ENCODE measurements at regions not wholly inside any gene's neighbourhood (a gene's known extent, or its start where the extent isn't known, plus 50 kb on each side); places are given as distances from the start of the nearest gene placed in this dataset.

DNA sequence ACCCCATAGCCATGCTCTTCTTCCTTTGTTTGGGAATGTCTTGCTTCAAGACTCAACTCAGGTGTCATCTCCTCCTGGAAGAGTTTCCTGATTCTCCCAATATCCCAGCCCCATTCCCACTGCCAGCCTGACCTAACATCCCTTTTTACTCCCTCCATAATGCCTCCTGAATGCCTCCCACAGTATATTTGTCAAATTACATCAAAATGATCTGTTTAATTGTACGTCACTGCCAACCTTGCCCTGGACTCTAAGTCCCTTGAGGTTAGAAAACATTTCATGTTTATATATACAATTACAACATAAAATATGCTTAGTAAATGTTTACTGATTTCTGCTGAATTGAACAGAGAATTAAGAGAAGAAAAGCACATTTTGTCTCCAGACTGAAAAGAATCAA lies 301.6 kb upstream of the PDE4D start:
- TF ChIP-seq, protein P1, sequence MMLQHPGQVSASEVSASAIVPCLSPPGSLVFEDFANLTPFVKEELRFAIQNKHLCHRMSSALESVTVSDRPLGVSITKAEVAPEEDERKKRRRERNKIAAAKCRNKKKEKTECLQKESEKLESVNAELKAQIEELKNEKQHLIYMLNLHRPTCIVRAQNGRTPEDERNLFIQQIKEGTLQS (CRISPR knock-in tag; IDR thresholded peaks at IDR 0.05), result no peak
- TF ChIP-seq ZKSCAN1 (IDR thresholded peaks at IDR 0.05; ENCODE audit: low read length) (no peak), SMAD3 (CRISPR knock-in tag; IDR thresholded peaks at IDR 0.05) (no peak), SAP130 (CRISPR knock-in tag; IDR thresholded peaks at IDR 0.05; ENCODE audit: low read depth) (no peak), NFRKB (IDR thresholded peaks at IDR 0.05) (no peak)
- TF ChIP-seq, protein P2, sequence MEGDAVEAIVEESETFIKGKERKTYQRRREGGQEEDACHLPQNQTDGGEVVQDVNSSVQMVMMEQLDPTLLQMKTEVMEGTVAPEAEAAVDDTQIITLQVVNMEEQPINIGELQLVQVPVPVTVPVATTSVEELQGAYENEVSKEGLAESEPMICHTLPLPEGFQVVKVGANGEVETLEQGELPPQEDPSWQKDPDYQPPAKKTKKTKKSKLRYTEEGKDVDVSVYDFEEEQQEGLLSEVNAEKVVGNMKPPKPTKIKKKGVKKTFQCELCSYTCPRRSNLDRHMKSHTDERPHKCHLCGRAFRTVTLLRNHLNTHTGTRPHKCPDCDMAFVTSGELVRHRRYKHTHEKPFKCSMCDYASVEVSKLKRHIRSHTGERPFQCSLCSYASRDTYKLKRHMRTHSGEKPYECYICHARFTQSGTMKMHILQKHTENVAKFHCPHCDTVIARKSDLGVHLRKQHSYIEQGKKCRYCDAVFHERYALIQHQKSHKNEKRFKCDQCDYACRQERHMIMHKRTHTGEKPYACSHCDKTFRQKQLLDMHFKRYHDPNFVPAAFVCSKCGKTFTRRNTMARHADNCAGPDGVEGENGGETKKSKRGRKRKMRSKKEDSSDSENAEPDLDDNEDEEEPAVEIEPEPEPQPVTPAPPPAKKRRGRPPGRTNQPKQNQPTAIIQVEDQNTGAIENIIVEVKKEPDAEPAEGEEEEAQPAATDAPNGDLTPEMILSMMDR (CRISPR knock-in tag; IDR thresholded peaks at IDR 0.05), result no peak
